MM.1S (cell line): ENCODE measurements at regions not wholly inside any gene's neighbourhood (a gene's known extent, or its start where the extent isn't known, plus 50 kb on each side); places are given as distances from the start of the nearest gene placed in this dataset.

Experiments used
- DNase-seq: peaks from one replicate; pipeline ENCODE4 v3.0.0-alpha.2; 2015
- H2AFZ ChIP-seq: fragments of 300-600 bp; sonication (generic); 2 replicates; pipeline ENCODE4 v1.6.0; 2016; ENCODE audit warnings: antibody characterized with exemption, low read length
- H3F3A ChIP-seq: fragments of 300-600 bp; sonication (generic); 2 replicates; pipeline ENCODE4 v1.6.1; 2016; ENCODE audit warnings: mild to moderate bottlenecking, antibody characterized with exemption, low read length, moderate library complexity, mixed read lengths; ENCODE audit not compliant: insufficient read depth
- H3K27ac ChIP-seq: fragments of 300-600 bp; sonication (generic); 2 replicates; pipeline ENCODE4 v1.5.1; 2016; ENCODE audit warnings: mild to moderate bottlenecking, low read length
- H3K27me3 ChIP-seq: fragments of 300-600 bp; sonication (generic); replicated peaks from 2 replicates; pipeline ENCODE4 v1.6.0; 2016; ENCODE audit warnings: low read length; ENCODE audit not compliant: insufficient read depth
- H3K36me3 ChIP-seq: fragments of 300-600 bp; sonication (generic); replicated peaks from 2 replicates; pipeline ENCODE4 v1.6.1; 2016; ENCODE audit warnings: mild to moderate bottlenecking, low read length, mixed read lengths; ENCODE audit not compliant: insufficient read depth
- H3K4me1 ChIP-seq: fragments of 300-600 bp; sonication (generic); 2 replicates; pipeline ENCODE4 v1.6.1; 2016; ENCODE audit warnings: low read length, mixed read lengths
- H3K4me2 ChIP-seq: fragments of 300-600 bp; sonication (generic); 2 replicates; pipeline ENCODE4 v1.6.0; 2016; ENCODE audit warnings: low read depth, low read length
- H3K4me3 ChIP-seq: fragments of 300-600 bp; sonication (generic); 2 replicates; pipeline ENCODE4 v1.5.1; 2016; ENCODE audit warnings: low read length, mixed read lengths
- H3K79me2 ChIP-seq: fragments of 300-600 bp; sonication (generic); 2 replicates; pipeline ENCODE4 v1.6.1; 2016; ENCODE audit warnings: mixed run types, low read length, mixed read lengths
- H3K9ac ChIP-seq: fragments of 300-600 bp; sonication (generic); 2 replicates; pipeline ENCODE4 v1.6.1; 2016; ENCODE audit warnings: low read length, mixed read lengths
- H3K9me2 ChIP-seq: fragments of 300-600 bp; sonication (generic); replicated peaks from 2 replicates; pipeline ENCODE4 v1.6.1; 2016; ENCODE audit warnings: mild to moderate bottlenecking, low read length, mixed read lengths; ENCODE audit not compliant: insufficient read depth
- H3K9me3 ChIP-seq: fragments of 300-600 bp; sonication (generic); replicated peaks from 2 replicates; pipeline ENCODE4 v1.6.1; 2016; ENCODE audit warnings: mild to moderate bottlenecking, low read length, mixed read lengths; ENCODE audit not compliant: insufficient read depth
- H4K20me1 ChIP-seq: fragments of 300-600 bp; sonication (generic); 2 replicates; pipeline ENCODE4 v1.6.1; 2016; ENCODE audit warnings: mild to moderate bottlenecking, low read length, moderate library complexity, mixed read lengths; ENCODE audit not compliant: insufficient read depth
- CTCF ChIP-seq: fragments of 300-600 bp; sonication (generic); IDR thresholded peaks from 2 replicates; pipeline ENCODE4 v1.5.1; 2016; ENCODE audit warnings: antibody characterized with exemption, low read length, mixed read lengths
- EZH2 ChIP-seq: fragments of 300-600 bp; sonication (generic); optimal IDR thresholded peaks from 2 replicates; pipeline ENCODE3; 2017; ENCODE audit warnings: low read depth, mild to moderate bottlenecking, antibody characterized with exemption, low read length, mixed read lengths
- EZH2phosphoT487 ChIP-seq: fragments of 300-600 bp; sonication (generic); IDR thresholded peaks from 2 replicates; pipeline ENCODE4 v1.6.1; 2018; ENCODE audit warnings: antibody characterized with exemption, low read length

- Histone ChIP-seq H2AFZ (no peak overlapping the region), H3K9ac (no peak overlapping the region), H3K4me2 (no peak overlapping the region), H3K36me3 (no peaks in the 10 kb centered on the region), H3K27ac (no peak overlapping the region), H3K9me2 (no peaks in the 10 kb centered on the region), H4K20me1 (no peaks in the 10 kb centered on the region), H3K27me3 (no peaks in the 10 kb centered on the region), H3K4me3 (no peak overlapping the region), H3K9me3 (no peaks in the 10 kb centered on the region), H3F3A (no peaks in the 10 kb centered on the region), H3K79me2 (no peaks in the 10 kb centered on the region), H3K4me1 (no peaks in the 10 kb centered on the region)
- TF ChIP-seq EZH2phosphoT487 (no peak), EZH2 (no peak), CTCF (no peak)
- no peak for DNase-seq
These were observed 195.8 kb downstream of the ERCC6L2 start for GRCh38 chr9:96071076-96071814.

GRCh38 chr9:96069629-96070220 is 194.2 kb downstream of the ERCC6L2 start:
- no peaks in the 10 kb centered on the region for H3K27me3 ChIP-seq
- H3K79me2 ChIP-seq: no peaks in the 10 kb centered on the region
- H3F3A ChIP-seq: no peaks in the 10 kb centered on the region
- H2AFZ ChIP-seq: no peak overlapping the region
- H3K9me2 ChIP-seq: no peaks in the 10 kb centered on the region
- no peak overlapping the region for H3K4me2 ChIP-seq
- H3K9me3 ChIP-seq: no peaks in the 10 kb centered on the region
- no peaks in the 10 kb centered on the region for H3K36me3 ChIP-seq
- no peaks in the 10 kb centered on the region for H4K20me1 ChIP-seq
- no peak overlapping the region for H3K27ac ChIP-seq
- H3K4me1 ChIP-seq: no peaks in the 10 kb centered on the region
- H3K9ac ChIP-seq: no peak overlapping the region
- DNase-seq: no peak
- TF ChIP-seq EZH2phosphoT487: no peak
- no peak for TF ChIP-seq EZH2
- no peak for TF ChIP-seq CTCF
- H3K4me3 ChIP-seq: no peak overlapping the region

- DNase-seq: no peak
- Histone ChIP-seq H3K4me2 (no peak overlapping the region), H3K9ac (no peak overlapping the region)
These were observed 193.0 kb downstream of the ERCC6L2 start for GRCh38 chr9:96068511-96068910.

More at GRCh38 chr9:96068511-96068910, 193.0 kb downstream of the ERCC6L2 start:
- Histone ChIP-seq H3K9me3 (no peaks in the 10 kb centered on the region), H3K36me3 (no peaks in the 10 kb centered on the region), H3K4me1 (no peaks in the 10 kb centered on the region), H4K20me1 (no peaks in the 10 kb centered on the region), H3K27ac (no peak overlapping the region), H3K27me3 (no peaks in the 10 kb centered on the region), H3F3A (no peaks in the 10 kb centered on the region), H2AFZ (no peak overlapping the region), H3K9me2 (no peaks in the 10 kb centered on the region), H3K4me3 (no peak overlapping the region), H3K79me2 (no peaks in the 10 kb centered on the region)
- TF ChIP-seq EZH2: no peak
- TF ChIP-seq EZH2phosphoT487: no peak
- TF ChIP-seq CTCF: no peak
